Embryonic facial prominence (tissue), 1 donor: ENCODE measurements at regions not wholly inside any gene's neighbourhood (a gene's known extent, or its start where the extent isn't known, plus 50 kb on each side); places are given as distances from the start of the nearest gene placed in this dataset.

ENCODE experiments used
- DNase-seq: peaks from one replicate; pipeline ENCODE4 v3.0.0-alpha.2; 2016; ENCODE audit errors: extremely low spot score

DNA sequence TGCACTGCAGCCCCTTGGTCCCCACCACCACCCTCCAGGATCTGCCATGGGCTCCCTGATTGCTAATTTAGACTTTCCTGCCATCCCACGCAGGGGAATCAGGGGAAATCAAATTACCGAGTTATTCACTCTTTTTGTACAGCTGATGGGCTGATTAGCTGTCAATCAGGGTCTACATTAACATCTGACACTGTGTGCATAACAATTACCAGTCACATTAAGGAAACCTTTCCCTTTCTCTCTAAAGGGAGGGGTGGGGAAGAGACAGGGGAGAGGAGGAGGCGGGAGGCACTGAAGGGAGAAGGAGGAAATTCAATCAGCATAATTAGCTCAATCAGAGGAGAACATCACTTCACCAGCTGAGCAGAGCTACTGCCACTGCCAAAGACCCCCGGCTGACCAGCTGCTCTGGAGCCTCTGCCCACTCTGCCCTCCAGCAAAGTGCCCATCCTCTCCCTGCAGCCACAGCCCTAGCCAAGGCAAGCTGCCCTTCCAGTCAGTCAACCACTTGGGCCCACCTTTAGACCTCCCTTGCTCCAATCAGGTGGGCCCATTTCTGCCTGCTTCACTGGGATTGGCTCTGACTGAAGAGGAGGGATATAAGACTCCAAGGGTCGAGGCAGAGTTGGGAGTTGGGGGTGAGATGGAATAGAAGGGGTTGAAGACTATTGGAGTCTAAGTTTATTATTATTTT, 199.3 kb upstream of the ZC3H12A start:
- no peak for DNase-seq

DNA sequence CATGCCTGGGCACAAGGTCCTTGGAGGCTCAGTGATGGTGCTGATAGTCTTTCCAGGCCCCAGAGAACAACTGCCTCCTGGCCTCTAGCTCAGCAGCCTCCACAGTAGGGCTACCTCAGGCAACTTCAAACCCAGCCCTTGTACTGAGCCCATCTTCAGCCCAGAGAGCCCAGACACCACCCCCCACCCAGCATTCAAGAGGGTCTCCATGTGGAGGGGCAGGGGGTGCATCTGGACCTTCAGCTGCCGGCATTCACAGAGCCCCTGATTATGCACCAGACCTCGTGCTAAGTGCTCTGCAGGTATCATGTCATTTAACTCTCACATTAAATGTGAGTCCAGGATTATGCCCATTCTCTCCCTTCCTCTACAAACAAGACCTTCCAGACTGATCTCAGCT, 197.0 kb upstream of the ZC3H12A start:
- DNase-seq: no peak

DNA sequence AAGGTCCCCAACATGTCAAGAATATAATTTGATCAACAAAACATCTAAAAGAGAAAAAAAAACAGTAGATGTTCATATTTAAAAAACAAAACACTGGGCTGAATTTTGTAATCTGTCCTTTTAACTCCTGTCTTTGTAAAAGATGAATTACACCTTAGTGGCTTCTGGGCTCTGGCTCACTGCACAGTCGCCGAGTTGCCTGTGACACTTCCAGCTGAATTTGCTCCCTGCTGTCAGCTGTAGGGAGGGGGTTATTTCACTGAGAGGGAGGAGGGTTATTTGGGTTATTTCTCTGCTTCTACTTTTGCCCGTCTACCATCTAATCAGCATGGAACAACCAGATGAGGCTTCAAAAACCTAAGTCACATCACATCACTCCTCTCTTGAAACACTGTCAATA, 193.0 kb upstream of the ZC3H12A start:
- no peak for DNase-seq

DNA sequence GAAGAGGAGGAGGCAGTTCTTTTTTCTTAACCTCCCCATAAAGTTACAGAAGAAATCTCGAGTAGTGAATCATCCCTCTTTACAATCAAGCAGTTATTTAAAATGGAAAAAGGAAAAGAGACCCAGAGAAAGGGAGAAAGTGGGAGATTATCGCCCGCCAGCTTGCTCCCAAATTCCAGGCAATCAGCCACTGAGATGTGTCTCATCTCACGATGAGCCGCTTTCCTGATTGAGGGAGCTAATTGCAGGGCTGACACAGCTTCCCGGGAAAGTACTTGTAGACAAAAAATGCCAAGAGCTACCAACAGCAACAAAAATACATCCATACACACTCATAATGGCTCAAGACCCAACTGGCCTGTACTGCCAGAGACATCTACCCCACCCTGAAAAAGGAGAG, 191.6 kb upstream of the ZC3H12A start:
- no peak for DNase-seq

DNA sequence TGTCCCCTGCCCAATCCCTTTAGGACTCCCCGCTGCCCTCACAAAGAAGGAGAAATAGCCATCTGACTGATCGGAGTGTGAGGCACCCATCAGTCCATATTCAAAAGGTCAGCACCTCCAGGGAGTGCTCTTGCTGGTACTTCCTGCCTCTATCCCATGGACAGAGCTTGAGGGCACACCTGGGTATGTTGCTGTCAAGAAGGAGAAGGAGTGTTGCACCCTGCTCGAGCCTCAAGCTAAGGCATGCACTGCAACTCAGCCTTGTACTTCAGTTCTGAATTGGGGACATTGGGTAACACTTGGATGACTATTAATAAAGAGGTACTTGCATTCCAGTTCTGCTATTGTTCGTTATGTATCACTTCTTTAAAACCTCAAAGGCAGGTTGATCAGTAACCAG, 190.3 kb upstream of the ZC3H12A start:
- no peak for DNase-seq

DNA sequence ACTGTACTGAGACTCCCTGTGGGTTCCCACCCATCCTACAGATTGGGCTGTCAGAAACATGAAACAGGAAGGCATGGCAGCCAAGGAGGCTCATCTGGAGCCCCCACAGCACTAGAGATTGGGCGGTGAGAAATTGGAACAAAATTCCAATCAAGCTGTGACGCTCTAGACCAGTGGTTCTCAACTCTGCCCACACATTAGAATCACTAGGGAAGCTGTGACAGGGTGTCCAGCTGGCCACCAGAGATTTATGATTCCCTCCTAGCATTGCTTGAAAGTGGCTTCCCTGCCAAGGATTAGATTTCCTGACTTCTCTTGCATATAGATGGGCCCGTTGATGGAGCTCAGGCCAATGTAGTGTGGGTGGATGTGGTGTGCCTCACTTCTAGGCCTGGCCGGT, 187.5 kb upstream of the ZC3H12A start:
- no peak for DNase-seq

DNA sequence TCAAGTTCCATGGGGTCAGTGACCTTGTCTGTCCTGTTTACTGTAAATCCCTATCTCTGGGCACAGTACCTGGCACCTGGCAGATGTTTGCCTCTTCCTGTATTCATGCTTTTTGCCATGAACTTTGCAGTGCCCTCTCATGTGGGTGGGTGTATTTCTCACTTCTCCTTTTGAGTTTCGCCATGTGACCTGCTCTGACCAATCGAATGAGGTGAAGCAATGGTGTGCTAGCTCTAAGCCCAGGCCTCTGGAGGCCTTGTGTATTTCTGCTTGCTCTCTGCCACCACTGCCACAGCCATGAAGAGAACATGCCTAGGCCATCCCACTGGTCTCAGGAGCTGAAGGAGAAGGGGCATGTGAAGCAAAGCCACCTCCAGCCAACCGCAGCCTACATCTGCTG, 185.5 kb upstream of the ZC3H12A start:
- no peak for DNase-seq

DNA sequence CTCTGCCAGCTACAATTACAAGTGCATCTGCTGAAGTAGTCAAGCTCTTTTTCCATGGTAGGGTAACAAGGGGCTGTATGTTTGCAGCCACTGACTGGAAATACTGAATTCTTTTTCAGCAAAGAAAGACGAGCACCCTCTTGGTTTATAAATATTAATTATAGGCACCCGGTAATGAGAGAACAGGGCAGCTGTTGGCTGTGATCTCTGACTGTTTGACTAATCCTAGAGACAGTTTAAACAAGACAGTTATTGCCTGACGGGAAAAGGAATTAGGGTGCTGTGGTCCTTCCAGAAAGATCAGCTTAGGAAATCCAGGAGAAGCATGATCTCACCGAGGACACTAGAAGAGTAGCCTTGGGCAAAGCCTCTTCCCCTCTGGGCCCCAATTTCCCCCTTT, 183.7 kb upstream of the ZC3H12A start:
- no peak for DNase-seq

DNA sequence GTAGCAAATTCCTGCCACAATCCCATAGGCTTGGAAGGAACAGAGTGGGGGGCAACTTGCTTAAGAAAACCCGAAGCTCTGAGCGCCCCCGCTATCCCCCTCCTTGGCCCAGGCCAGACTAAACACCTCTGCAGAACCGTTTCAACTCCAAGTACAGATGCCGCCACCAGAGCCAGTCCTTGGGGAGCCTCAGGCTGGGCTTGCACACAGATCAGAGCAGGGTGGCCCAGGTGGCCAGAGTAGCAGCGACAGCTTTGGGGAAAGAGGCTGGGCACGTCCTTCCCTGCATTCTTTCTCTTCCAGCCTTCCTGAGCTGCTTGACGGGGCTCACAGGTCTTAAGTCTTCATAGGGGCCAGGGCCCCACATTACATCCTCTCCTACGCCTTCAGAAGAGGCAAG, 181.6 kb upstream of the ZC3H12A start:
- no peak for DNase-seq

DNA sequence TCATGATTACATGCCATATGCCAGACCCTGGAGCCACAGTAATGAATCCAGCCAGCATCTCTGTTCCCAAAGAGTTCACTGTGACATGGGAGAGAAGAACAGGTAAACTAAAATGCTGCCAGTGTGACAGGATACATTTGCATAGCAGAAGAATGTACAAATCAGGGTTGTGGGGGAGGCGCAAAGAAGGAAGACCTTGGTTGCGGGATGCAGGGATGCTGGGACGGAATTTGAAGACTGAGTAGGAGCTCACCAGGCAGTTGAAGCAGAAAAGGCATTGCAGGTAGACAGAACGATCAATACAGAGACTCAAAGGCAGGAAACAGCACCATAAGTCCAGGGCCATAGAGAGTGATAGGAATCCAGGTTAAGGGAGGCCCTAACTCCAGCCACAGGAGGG, 180.3 kb upstream of the ZC3H12A start:
- DNase-seq: no peak

DNA sequence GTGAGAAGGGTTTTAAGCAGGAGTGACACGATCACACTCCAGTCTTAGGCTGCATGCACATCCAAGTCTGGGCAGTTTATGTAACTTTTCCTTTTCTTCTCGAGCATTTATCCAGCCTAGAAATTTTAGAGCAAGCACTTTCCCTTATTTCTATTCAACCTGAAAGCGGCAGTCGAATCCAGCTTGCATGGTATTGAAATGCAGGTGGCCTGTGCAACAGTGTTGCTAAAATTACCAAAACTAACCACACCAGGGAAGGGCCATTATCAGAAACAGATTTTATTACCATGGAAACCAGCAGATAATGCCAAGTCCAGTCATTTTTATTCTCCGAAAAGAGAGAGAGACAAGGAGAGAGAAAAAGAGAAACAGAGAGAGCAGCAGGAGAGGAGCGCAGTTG, 179.9 kb upstream of the ZC3H12A start:
- no peak for DNase-seq

DNA sequence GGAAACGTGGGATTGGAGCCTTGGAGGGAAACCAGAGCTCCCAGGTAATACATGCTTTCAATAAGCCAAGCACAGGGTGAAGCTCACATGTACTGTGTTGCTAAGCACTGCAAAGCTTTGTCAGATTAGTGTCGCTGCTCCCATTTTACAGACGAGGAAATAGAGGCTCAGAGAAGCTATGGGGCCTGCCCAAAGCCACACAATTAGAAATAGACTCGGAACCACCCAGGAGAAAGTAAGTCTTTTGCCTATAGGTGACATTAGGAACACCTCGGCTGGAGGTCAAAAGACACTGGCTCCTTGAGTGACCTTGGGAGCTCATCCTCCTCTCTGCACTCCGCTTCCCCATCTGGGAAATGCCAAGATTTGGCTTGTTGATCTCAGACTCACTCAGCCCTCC, 175.6 kb upstream of the ZC3H12A start:
- no peak for DNase-seq

DNA sequence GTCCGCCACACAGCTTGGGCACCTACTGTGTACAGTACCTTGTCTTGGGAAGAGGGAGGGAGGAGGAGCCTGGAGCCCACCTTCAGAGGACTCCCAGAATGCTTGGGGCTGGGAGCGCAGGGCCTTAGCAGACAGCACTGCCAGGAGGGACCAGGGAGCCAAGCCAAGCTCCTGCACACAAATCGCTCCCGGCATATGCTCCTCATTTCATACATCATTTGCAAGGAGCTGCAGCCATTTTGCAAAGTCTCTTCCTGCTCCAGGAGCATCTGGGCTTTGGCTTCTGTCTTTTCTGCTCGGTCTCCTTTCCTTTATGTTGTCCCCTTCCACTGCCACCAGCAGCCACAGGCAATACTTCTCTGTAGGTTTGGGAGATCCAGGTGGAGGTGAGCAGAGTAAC, 175.2 kb upstream of the ZC3H12A start:
- no peak for DNase-seq

DNA sequence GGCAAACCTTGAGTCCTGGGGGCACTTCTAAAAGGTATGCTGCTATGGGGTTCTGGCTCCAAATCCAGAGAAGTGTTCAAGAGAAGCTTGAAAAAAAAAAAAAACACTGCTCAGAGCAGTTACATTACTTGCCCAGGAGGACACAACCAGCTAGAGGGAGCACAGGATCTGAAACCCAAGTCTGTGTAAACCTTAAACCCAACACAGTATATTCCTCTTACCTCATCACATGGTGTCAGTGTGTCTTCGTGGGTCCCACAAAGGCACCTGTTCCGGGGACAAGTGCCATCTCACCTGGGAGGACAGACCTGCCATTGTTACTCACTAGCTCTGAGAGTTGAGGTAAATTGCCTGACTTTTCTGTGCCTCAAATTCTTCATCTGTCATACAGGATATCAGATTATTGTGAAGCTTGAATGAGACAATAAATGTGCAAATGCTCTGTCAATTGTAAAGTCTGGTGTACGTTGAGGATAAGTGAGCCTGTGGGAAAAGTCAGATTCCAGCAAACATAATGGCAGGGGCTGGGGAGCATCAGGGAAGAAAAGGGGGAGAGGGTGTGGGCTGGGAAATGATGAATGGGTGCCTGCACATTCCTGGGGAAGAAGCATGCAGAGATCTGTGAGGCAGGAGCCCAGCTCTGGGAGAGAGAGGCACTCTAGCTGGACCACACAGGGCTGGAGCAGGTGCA, 170.4 kb upstream of the ZC3H12A start:
- DNase-seq: no peak

DNA sequence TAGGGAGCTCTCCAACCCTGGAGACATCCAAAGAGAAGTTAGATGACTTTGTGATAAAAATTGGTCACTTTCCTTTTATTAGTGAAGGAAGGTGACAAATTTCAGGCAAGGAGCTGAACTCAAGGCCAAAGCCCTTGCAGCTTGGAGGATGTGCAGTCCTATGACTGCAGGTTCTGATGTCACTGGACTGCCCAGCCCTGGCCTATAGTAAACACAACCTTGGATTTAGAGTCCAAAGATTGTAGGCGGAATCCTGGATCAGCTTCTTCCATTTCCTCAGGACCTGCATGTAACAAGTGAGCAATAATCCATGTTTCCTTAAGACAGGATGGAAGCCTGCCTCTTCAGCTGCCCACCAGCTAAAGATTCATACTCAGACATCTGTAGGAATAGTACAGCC, 169.3 kb upstream of the ZC3H12A start:
- DNase-seq: no peak

DNA sequence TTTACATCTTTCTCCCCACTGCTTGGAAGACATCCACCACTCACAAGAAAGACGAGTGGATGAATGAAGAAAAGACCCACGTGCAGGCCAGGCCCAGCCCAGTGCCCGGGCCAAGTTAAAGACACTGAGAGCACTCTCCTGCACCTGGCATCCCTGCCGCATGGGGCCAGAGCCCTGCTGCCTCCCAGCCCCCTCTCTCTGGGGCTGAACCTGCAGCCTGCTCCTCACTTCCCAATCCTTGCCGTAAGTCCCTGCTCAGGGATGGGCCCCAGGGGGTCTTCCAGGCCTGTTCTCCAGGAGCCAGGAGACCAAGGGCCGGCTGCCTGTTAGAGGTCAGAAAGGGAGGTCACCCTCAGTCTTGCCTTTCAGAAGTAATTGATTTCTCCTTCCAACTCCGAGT, 168.5 kb upstream of the ZC3H12A start:
- DNase-seq: no peak

DNA sequence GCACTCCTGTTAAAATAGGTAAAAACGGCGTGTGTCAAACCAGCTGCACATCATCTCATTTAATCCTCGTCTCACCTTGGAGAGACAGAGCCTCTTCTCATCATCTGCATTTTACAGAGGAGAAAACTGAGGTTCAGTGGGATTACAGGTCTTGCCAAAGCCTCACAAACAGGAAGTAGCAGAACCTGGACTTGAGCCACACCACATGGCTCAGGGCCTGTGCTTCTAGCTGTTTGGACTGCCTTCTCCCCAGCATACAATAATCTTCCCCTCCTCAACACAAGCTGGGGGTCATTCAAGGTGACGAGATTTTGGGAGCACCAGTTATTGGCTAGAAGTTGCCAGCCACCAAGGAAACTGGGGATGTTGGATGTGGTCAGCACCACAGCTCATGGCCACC, 167.9 kb upstream of the ZC3H12A start:
- no peak for DNase-seq

DNA sequence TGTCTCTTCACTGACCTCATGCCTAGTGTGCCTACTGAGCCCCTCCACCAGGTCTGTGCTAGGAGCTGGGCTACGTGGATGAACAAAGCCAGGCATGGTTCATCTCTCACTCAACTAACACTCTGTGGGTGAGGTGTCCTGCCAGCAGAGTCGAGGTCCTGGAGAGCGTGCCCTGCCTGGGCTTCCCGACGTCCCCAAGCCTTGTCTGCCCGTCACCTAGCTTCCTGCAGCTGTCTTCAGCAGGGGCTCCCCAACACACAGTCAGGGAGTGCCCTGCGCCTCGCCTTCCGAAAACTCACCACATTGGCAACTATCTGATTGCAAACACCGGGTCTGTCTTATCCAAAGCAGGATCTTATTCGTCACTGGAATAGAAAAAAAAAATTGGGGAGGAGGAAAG, 167.5 kb upstream of the ZC3H12A start:
- DNase-seq: no peak

DNA sequence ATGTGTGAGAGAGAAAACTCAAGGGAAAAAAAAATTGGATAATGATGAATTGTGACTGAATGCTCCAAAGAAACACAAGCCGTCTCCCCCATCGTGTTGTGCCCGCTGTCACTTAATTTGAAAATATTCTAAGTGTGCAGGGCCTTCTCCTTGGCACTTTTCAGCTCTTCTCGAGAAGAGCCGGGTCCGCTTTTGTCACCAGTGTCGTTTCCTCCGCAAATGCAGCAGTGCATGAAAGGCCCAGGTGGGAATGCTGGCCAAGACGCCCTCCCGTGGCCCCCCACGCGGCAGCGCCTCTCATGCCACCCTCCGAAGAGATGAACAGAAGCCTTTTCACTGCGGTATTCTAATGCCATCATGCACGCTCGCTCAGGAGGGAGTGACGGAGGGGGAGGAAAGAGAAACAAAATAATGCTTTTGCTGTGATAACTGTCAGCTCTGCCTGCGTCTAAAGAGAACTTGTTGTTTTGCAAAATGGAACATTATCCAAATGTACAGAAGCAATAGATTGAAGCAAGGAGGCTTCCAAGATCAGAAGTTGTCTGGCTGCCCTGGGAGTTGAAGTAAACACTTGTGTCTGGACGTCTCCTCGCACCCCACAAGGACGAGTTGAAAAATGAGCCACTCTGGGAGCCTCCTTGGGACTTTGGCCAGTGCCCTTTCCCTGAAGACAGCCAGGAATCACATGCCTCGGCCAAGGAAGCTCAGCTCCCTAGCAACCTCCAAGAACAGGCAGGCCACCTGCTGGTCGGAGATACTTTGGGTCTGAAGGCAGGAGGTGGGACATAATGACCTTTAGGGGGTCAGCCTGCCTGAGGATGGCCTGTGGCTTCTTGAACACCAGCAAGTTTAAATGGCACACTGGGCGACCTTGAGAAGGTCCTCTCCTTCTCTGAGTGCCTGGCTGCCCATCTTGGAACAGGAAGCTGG, 166.1 kb upstream of the ZC3H12A start:
- DNase-seq: no peak

DNA sequence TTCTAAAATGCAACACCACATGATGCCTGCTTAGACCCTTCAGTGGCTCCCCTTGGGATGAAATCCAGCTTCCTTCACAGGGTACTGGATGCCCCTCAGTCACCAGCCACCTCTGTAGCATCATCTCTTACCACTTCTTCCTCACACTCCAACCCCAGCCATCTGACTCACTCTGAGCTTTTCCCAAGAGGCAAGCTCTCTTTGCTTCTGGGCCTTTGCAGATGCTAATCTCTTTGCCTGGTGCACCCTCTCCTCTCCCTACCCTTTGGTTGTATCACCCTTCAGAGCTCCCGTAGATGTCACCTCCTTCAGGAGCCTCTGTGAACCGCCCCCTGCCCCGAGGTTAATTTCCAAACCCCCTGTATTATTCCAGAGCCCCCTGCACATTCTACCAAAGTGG, 164.8 kb upstream of the ZC3H12A start:
- no peak for DNase-seq

DNA sequence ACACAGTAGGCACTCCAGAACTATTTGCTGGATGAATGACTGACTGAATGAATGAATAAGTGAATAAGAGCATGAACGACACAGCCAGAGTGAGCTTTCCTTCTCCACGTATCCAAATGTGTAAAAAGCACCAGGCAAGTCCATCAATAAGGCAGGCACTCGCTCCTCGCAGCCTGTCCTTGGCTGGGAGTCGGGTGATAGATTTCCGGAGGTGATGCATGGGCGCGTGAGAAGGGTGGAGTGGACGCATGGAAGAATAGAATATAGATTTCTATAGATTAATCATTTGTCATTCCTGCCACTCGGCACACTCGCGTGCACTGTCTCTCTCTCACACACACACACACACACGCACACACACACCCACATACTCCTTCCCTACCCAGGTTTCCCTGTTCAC, 164.3 kb upstream of the ZC3H12A start:
- no peak for DNase-seq

DNA sequence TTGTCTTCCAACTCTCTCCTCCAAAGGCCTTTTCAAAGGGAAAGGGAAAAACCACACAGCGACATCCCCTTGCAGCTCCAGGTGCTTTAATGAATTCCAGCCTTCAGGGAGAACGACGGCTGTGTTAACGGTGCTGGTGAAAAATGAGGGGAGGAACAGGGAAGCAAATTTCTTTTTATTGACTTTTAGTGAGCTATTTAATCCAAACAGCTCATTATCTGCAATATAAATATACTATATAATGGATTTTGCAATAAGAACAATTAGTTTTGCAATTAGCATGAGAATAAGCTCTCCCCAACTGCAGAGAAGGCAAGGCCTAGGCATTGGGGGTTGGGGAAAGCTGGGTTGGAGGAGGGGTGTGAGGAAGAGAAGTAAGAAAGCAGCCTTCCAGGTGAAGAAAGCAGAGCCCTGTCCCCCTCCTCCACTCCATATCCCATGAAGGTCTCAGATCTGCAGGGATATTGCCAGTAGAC, 159.0 kb upstream of the ZC3H12A start:
- DNase-seq: no peak
